DOHH2 (cell line): ENCODE measurements at regions not wholly inside any gene's neighbourhood (a gene's known extent, or its start where the extent isn't known, plus 50 kb on each side); places are given as distances from the start of the nearest gene placed in this dataset.

Source experiments
- EZH2phosphoT487 ChIP-seq: fragments of 200-600 bp; sonication (generic); IDR thresholded peaks from 2 replicates; pipeline ENCODE4 v1.6.1; 2017; ENCODE audit warnings: borderline replicate concordance, mild to moderate bottlenecking, antibody characterized with exemption, low read length, moderate library complexity, mixed read lengths
- TF ChIP-seq, protein P1 (sequence below): fragments of 200-600 bp; sonication (generic); IDR thresholded peaks from one replicate; pipeline ENCODE4 v1.5.1; 2014; ENCODE audit warnings: antibody characterized with exemption, mild to moderate bottlenecking, low read depth, low read length; ENCODE audit not compliant: poor library complexity, severe bottlenecking

DNA sequence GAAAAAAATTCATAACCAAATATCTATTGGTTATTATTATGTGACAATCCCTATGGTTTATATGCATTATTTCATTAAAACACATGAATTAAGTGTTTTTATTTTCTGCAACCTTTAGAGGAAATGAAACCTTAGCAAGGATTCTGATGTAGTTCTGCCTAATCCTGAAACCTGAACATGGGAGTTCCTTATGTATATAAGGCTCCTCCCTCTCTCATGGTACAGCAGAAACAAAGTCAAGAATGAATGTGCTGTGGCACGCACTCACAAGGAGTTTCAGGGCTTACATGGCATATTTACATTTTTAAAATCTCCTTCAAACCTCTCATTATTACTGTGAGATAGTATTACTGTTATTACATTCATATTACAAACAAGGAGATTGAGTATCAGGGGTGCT, 426.4 kb upstream of the CITED2 start:
- TF ChIP-seq, protein P1, sequence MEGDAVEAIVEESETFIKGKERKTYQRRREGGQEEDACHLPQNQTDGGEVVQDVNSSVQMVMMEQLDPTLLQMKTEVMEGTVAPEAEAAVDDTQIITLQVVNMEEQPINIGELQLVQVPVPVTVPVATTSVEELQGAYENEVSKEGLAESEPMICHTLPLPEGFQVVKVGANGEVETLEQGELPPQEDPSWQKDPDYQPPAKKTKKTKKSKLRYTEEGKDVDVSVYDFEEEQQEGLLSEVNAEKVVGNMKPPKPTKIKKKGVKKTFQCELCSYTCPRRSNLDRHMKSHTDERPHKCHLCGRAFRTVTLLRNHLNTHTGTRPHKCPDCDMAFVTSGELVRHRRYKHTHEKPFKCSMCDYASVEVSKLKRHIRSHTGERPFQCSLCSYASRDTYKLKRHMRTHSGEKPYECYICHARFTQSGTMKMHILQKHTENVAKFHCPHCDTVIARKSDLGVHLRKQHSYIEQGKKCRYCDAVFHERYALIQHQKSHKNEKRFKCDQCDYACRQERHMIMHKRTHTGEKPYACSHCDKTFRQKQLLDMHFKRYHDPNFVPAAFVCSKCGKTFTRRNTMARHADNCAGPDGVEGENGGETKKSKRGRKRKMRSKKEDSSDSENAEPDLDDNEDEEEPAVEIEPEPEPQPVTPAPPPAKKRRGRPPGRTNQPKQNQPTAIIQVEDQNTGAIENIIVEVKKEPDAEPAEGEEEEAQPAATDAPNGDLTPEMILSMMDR, result no peak
- TF ChIP-seq EZH2phosphoT487, result no peak
